Amniotic epithelial cell (primary cell): ENCODE measurements at regions not wholly inside any gene's neighbourhood (a gene's known extent, or its start where the extent isn't known, plus 50 kb on each side); places are given as distances from the start of the nearest gene placed in this dataset.
A peak's percentile ranks its signal among the peaks of the same experiment; 100 is the strongest.
"Not testable (repeated sequence)": the region's sequence is repeated elsewhere in the genome, so short reads cannot be mapped to it uniquely, and the experiment has no call there.

ENCODE experiments used
- DNase-seq: peaks from one replicate; pipeline ENCODE4 v3.0.0-alpha.2; 2010; ENCODE audit warnings: low read depth

GRCh38 chr6:137309078-137309762 is 90.0 kb upstream of the IFNGR1 start:
- DNase-seq, result peak; percentile 64

GRCh38 chr6:137307163-137307854 is 88.1 kb upstream of the IFNGR1 start:
- DNase-seq, result no peak

- peak; percentile 73 for DNase-seq
These were observed 86.5 kb upstream of the IFNGR1 start for GRCh38 chr6:137305691-137306090.

GRCh38 chr6:137304020-137304780 is 85.0 kb upstream of the IFNGR1 start:
- no peak for DNase-seq

GRCh38 chr6:137303441-137303840 is 84.3 kb upstream of the IFNGR1 start:
- peak; percentile 78 for DNase-seq

- no peak for DNase-seq
These were observed 80.5 kb upstream of the IFNGR1 start for GRCh38 chr6:137299681-137300080.

GRCh38 chr6:137297887-137298286 is 78.7 kb upstream of the IFNGR1 start:
- DNase-seq, result peak; percentile 40

GRCh38 chr6:137292326-137292725 is 73.1 kb upstream of the IFNGR1 start:
- not testable (repeated sequence) for DNase-seq

- DNase-seq, result peak; percentile 77
These were observed 72.3 kb upstream of the IFNGR1 start for GRCh38 chr6:137291441-137291840.

- no peak for DNase-seq
These were observed 71.5 kb upstream of the IFNGR1 start for GRCh38 chr6:137290601-137291261.

- no peak for DNase-seq
These were observed 67.7 kb upstream of the IFNGR1 start for GRCh38 chr6:137286916-137287315.

- no peak for DNase-seq
These were observed 67.2 kb upstream of the IFNGR1 start for GRCh38 chr6:137286368-137286767.

GRCh38 chr6:137284811-137285110 is 65.6 kb upstream of the IFNGR1 start:
- no peak for DNase-seq

- no peak for DNase-seq
These were observed 65.0 kb upstream of the IFNGR1 start for GRCh38 chr6:137283940-137284810.

- no peak for DNase-seq
These were observed 63.9 kb upstream of the IFNGR1 start for GRCh38 chr6:137283080-137283479.

- no peak for DNase-seq
These were observed 63.1 kb upstream of the IFNGR1 start for GRCh38 chr6:137282254-137282653.

- not testable (repeated sequence) for DNase-seq
These were observed 60.1 kb upstream of the IFNGR1 start for GRCh38 chr6:137279279-137279678.

- peak; percentile 52 for DNase-seq
These were observed 58.9 kb upstream of the IFNGR1 start for GRCh38 chr6:137277971-137278637.

- DNase-seq, result no peak
These were observed 53.2 kb upstream of the IFNGR1 start for GRCh38 chr6:137272403-137272802.

GRCh38 chr6:137271245-137272183 is 52.3 kb upstream of the IFNGR1 start:
- DNase-seq, result peak; percentile 62
